Mammary epithelial cell (primary cell): ENCODE measurements at regions not wholly inside any gene's neighbourhood (a gene's known extent, or its start where the extent isn't known, plus 50 kb on each side); places are given as distances from the start of the nearest gene placed in this dataset.

Source experiments
- EZH2 ChIP-seq: IDR thresholded peaks from 2 replicates; pipeline ENCODE4 v1.6.1; 2012; ENCODE audit warnings: low read length, inconsistent platforms, borderline replicate concordance
- TF ChIP-seq, protein P1 (sequence below), 2 donors: IDR thresholded peaks in 1 of 2; conservative IDR thresholded peaks in 1 of 2; 2 replicates each; pipeline ENCODE4 v1.5.1; 2011 to 2012; ENCODE audit warnings: inconsistent platforms in 2 of 2, low read length in 2 of 2, mild to moderate bottlenecking in 2 of 2, control low read depth in 1 of 2, low read depth in 1 of 2; ENCODE audit not compliant: insufficient read depth in 1 of 2; ENCODE audit errors: extremely low read depth in 1 of 2

DNA sequence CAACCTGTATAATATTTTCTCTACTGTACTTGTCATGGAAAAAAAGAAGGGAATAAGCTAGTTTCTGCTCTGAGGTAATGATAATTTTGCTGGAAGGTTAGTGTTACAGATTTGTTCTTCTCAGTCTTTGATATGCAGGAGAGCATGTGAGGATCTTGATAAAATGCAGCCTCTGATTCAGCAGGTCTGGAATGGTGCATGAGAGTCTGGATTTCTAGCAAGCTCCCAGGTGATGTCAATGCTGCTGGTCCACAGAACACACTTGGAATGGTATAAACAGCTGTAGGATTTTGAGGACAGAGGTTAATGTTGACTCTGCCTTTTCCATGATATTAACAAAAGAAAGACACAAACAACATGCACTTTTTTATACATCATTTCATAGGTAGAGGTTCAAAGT is 173.6 kb downstream of the NDFIP2 start:
- TF ChIP-seq, protein P1, sequence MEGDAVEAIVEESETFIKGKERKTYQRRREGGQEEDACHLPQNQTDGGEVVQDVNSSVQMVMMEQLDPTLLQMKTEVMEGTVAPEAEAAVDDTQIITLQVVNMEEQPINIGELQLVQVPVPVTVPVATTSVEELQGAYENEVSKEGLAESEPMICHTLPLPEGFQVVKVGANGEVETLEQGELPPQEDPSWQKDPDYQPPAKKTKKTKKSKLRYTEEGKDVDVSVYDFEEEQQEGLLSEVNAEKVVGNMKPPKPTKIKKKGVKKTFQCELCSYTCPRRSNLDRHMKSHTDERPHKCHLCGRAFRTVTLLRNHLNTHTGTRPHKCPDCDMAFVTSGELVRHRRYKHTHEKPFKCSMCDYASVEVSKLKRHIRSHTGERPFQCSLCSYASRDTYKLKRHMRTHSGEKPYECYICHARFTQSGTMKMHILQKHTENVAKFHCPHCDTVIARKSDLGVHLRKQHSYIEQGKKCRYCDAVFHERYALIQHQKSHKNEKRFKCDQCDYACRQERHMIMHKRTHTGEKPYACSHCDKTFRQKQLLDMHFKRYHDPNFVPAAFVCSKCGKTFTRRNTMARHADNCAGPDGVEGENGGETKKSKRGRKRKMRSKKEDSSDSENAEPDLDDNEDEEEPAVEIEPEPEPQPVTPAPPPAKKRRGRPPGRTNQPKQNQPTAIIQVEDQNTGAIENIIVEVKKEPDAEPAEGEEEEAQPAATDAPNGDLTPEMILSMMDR (conservative IDR thresholded peaks at IDR 0.05 in 1 of 2, IDR thresholded peaks at IDR 0.05 in 1 of 2; ENCODE audit: extremely low read depth in 1 of 2, insufficient read depth in 1 of 2, low read depth in 1 of 2, low read length in 2 of 2): no peak
- no peak for TF ChIP-seq EZH2
